ENCODE measurements at regions not wholly inside any gene's neighbourhood (a gene's known extent, or its start where the extent isn't known, plus 50 kb on each side); places are given as distances from the start of the nearest gene placed in this dataset.
"Not testable (repeated sequence)": the region's sequence is repeated elsewhere in the genome, so short reads cannot be mapped to it uniquely, and the experiment has no call there.

- no peak for DNase-seq (ENCODE audit: low spot score)
- in situ Hi-C loops (cut with HindIII; ENCODE audit: low sequenced_read_pairs) = no loop called here
Measured at GRCh38 chr20:17825252-17825959, 125.6 kb downstream of the BANF2 start.

GRCh38 chr20:17824676-17825251 lies 125.0 kb downstream of the BANF2 start:
- DNase-seq (ENCODE audit: low spot score) = no peak
- in situ Hi-C loops (cut with HindIII; ENCODE audit: low sequenced_read_pairs) = no loop called here

GRCh38 chr20:17823409-17824144 lies 123.8 kb downstream of the BANF2 start:
- no peak for DNase-seq (ENCODE audit: low spot score)
- in situ Hi-C loops (cut with HindIII; ENCODE audit: low sequenced_read_pairs) = no loop called here

- no peak for DNase-seq (ENCODE audit: low spot score)
- in situ Hi-C loops (cut with HindIII; ENCODE audit: low sequenced_read_pairs) = no loop called here
Measured at GRCh38 chr20:17822540-17823408, 123.0 kb downstream of the BANF2 start.

DNA sequence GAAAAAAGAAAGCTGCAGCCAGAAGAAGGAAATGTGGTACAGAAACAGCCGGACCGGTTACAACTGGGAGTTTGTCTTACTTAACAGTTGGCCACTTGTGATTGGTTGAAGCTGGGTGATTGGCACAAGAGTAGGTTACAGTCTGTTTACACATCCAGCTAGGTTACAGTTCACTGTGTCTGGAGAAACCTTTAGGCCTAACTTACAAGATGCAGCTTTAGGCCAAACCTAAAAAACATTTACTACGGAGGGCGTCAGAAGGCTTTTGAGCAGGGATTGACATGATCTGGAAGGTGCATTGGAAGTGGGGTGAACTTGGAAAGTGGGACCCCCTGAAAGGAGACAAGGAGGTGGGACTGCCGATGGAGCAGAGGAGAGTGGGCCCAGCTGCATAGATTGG lies 122.3 kb downstream of the BANF2 start:
- DNase-seq (ENCODE audit: low spot score) = no peak
- in situ Hi-C loops (cut with HindIII; ENCODE audit: low sequenced_read_pairs) = no loop called here

DNA sequence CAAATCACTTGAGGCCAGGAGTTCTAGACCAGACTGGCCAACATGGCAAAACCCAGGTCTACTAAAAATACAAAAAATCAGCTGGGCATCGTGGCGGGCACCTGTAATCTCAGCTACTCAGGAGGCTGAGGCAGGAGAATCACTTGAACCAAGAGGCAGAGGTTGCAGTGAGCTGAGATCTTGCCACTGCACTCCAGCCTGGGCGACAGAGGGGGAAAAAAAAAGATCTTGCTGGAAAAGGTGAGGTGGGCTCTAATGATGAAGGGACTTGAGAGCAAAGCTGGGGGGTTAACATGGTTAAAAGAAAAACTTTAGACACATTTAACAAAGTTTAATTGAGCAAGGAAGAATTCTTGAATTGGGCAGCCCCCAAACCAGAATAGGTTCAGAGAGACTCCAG lies 121.8 kb downstream of the BANF2 start:
- DNase-seq (ENCODE audit: low spot score); in situ Hi-C loops (cut with HindIII; ENCODE audit: low sequenced_read_pairs): not testable (repeated sequence)

GRCh38 chr20:17819395-17820093 lies 119.8 kb downstream of the BANF2 start:
- in situ Hi-C loops (cut with HindIII; ENCODE audit: low sequenced_read_pairs) = no loop called here

GRCh38 chr20:17818187-17818586 lies 118.4 kb downstream of the BANF2 start:
- in situ Hi-C loops (cut with HindIII; ENCODE audit: low sequenced_read_pairs) = no loop called here
- no peak for DNase-seq (ENCODE audit: low spot score)

More at GRCh38 chr20:17819395-17820093, 119.8 kb downstream of the BANF2 start:
- DNase-seq (ENCODE audit: low spot score) = no peak

DNA sequence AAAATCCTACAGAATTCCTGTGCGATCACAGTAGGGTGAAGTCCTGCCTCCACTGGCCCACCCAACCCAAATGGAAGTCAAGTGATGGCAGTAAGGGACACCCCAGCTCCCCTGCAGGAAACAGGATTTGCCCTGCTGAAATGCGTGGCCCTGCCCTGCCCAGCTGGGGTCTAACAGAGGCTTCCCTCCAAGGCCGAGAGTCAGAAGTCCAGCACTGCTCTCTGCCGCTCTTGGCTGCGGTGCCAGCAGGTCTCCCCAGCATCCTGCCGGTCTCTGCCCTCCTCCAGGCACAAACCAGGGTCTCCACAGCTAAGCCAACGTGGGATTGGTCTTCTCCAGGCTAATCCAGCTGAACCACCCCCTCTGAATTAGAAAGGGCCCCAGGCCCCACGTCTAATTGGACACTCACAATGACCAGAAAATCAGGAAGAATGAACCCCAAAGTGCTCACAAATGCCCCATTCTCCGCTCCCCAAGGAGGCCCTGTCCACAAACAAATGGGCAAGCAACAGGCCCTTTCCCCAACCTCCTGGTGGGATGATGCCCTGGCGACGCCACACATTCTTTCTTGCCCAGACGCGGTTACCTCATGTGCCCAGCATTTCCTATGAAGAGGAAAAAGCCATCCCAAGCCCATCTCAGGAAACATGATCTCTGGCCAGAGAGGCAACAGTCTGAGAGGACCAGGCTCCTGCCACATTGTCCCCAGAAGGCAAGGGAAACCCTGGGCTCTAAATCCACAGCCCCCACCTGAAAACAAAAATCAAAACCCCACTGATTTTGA lies 117.2 kb downstream of the BANF2 start:
- in situ Hi-C loops (cut with HindIII; ENCODE audit: low sequenced_read_pairs) = no loop called here

GRCh38 chr20:17811628-17811965 lies 111.8 kb downstream of the BANF2 start:
- in situ Hi-C loops (cut with HindIII; ENCODE audit: low sequenced_read_pairs) = no loop called here
- DNase-seq (ENCODE audit: low spot score) = no peak

More for the DNA sequence above, 117.2 kb downstream of the BANF2 start:
- DNase-seq (ENCODE audit: low spot score) = peak; percentile 13

GRCh38 chr20:17810847-17811627 lies 111.3 kb downstream of the BANF2 start:
- no peak for DNase-seq (ENCODE audit: low spot score)
- in situ Hi-C loops (cut with HindIII; ENCODE audit: low sequenced_read_pairs) = no loop called here

DNA sequence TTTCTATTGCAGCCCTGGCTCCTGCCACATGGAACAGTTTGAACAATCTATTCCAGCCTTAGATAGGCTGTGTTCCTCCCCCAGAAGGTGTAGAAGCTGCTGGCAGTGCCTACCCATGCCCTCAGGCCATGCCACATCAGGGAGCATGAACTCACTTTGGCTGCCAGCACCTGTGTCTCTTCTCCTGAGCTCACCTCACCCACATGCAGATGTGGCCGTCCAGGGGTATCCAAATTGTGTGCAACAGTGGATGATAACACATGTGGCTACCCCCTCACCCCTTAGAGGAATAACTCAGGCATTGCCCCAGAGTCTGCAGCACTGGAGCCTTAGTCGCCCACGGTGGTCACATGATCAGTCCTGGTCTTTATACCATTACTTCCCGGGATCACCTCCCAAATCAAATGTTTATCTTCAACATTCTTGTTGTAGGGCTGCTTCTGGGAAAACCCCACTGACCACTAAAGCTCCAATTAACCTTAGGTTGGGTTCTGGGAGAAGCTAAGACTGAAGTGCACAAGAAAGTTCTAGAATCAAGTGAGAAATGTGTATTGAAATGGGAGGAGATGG lies 110.4 kb downstream of the BANF2 start:
- DNase-seq (ENCODE audit: low spot score) = no peak
- in situ Hi-C loops (cut with HindIII; ENCODE audit: low sequenced_read_pairs) = no loop called here

DNA sequence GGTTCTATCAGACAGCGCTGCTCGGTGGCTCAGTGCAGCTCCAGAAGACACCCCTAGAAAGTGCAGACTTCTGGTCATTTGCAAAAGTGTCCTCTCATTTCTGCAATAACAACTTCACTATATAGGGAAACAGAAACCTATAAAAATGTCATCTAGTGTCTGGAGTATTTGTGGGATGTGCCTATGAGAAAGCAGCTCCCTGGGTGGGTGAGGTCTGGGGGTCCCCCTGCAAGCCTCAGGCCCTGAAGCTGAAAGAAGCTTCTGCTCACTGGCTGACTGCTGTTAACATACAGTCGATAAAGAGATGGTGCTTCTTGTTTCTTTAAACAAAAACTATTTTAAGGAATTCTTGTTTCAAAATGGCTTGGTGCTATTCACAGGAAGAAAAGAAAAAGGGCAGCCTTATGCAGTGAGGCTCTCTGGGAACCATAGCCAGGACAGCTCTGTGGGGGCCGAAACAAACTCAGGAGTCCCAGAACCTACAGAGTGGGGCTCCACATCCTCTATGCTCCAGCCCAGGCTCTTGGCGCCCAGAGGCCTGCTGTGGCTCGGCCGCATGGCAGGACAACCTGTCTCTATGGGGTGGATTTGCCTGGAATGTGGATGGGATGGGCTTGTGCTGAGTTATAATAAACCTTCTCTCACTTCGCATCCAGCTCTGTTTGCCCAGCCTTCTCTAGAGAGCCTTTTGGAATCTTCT lies 109.7 kb downstream of the BANF2 start:
- in situ Hi-C loops (cut with HindIII; ENCODE audit: low sequenced_read_pairs) = no loop called here
- no peak for DNase-seq (ENCODE audit: low spot score)

- no peak for DNase-seq (ENCODE audit: low spot score)
- in situ Hi-C loops (cut with HindIII; ENCODE audit: low sequenced_read_pairs) = no loop called here
Measured at GRCh38 chr20:17808782-17809181, 109.0 kb downstream of the BANF2 start.

DNA sequence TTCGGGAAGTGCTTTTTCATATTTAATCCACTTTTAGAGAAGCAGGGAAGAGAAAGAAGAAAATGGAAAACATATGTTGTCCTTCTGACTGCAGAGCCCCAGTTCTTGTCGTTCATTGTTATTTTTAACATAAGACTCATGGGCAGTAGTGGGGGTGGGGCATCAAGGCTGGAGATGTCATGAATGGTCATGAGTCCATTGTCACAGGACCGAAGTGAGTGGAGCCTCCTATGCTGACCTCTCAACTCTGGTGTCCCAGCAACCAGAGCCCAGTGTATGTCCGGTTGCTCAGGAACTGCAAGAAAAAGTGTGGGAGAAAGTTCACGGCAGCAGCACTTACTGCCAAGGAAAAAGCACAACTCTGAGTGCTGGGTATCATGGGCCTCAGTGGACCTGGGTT lies 108.6 kb downstream of the BANF2 start:
- DNase-seq (ENCODE audit: low spot score) = peak; percentile 1
- in situ Hi-C loops (cut with HindIII; ENCODE audit: low sequenced_read_pairs) = no loop called here

DNA sequence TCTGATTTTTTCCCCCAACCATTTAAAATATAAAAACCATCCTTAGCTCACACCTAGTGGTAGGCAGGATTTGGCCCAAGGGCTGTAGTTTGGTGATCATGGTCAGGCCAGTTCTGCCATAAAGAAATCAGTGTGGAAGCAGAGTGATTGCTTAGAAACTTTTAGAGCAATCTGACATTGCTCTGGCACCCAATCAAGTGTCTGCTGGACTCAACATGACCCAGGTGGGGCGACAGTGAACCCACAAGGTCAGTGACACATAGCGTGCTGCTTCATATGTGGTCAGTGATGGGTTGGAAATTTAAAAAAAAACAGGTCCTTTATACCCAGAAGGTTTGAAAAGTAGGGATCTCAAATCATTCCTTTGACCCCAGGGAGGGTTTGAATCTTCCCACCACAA lies 107.9 kb downstream of the BANF2 start:
- peak; percentile 6 for DNase-seq (ENCODE audit: low spot score)
- in situ Hi-C loops (cut with HindIII; ENCODE audit: low sequenced_read_pairs) = no loop called here

Data from G401 (cell line).